ENCODE measurements at regions not wholly inside any gene's neighbourhood (a gene's known extent, or its start where the extent isn't known, plus 50 kb on each side); places are given as distances from the start of the nearest gene placed in this dataset.

- Mint-ChIP-seq H3K36me3 (no peaks in the 10 kb centered on the region), H3K27me3 (ENCODE audit: low read depth in 3 of 3) (peaks cover 0 to 2% (median 1%) of the 10 kb centered on the region in 3 donors), H3K4me1 (no peaks in the 10 kb centered on the region), H3K27ac (no peak overlapping the region), H3K4me3 (no peak overlapping the region), H3K9me3 (peaks cover 0 to 2% (median 0%) of the 10 kb centered on the region in 7 donors)
- Histone ChIP-seq H3K4me3 (replicated peaks in 1 of 3; ENCODE audit: low read depth in 2 of 3, low read length in 3 of 3) (no peak overlapping the region), H3K4me1 (ENCODE audit: control insufficient read depth in 1 of 2, insufficient read depth in 2 of 2, low read length in 2 of 2) (no peaks in the 10 kb centered on the region), H4K20me1 (ENCODE audit: insufficient read depth, low read length) (no peaks in the 10 kb centered on the region), H3K4me2 (replicated peaks; ENCODE audit: extremely low read depth, low read length, poor library complexity, severe bottlenecking) (no peak overlapping the region), H3K36me3 (replicated peaks in 1 of 2; ENCODE audit: control insufficient read depth in 1 of 2, insufficient read depth in 2 of 2, low read length in 2 of 2) (no peaks in the 10 kb centered on the region), H3K9me3 (replicated peaks in 1 of 2; ENCODE audit: control insufficient read depth in 1 of 2, insufficient read depth in 1 of 2, low read length in 2 of 2) (no peaks in the 10 kb centered on the region), H2AFZ (ENCODE audit: insufficient read depth, low read depth, low read length, poor library complexity, severe bottlenecking) (no peak overlapping the region), H3K79me2 (ENCODE audit: insufficient read depth, low read length) (no peaks in the 10 kb centered on the region), H3K27me3 (ENCODE audit: control insufficient read depth in 2 of 2, insufficient read depth in 2 of 2, low read length in 2 of 2) (no peaks in the 10 kb centered on the region), H3K27ac (ENCODE audit: low read depth in 1 of 2, low read length in 2 of 2) (no peak overlapping the region), H3K9ac (ENCODE audit: insufficient read depth, low read length, poor library complexity, severe bottlenecking) (no peak overlapping the region)
- TF ChIP-seq CTCF (IDR thresholded peaks at IDR 0.05): no peak
- WGBS (ENCODE audit: insufficient coverage): 80% methylated on average over 1 of the region's 2 CpGs
- DNase-seq: no peak
- intact Hi-C loops (cut with micrococcal nuclease): no loop called here
Measured at GRCh38 chr7:146000882-146001281, 115.7 kb upstream of the CNTNAP2 start.

- no peaks in the 10 kb centered on the region for H3K4me1 ChIP-seq (ENCODE audit: control insufficient read depth in 1 of 2, insufficient read depth in 2 of 2, low read length in 2 of 2)
Measured at GRCh38 chr7:145989469-145989868, 127.1 kb upstream of the CNTNAP2 start.

More at GRCh38 chr7:145989469-145989868, 127.1 kb upstream of the CNTNAP2 start:
- H3K4me2 ChIP-seq (replicated peaks; ENCODE audit: extremely low read depth, low read length, poor library complexity, severe bottlenecking): no peak overlapping the region
- Mint-ChIP-seq H3K9me3 (peaks cover 0 to 2% (median 0%) of the 10 kb centered on the region in 7 donors), H3K27me3 (ENCODE audit: low read depth in 3 of 3) (no peaks in the 10 kb centered on the region), H3K36me3 (no peaks in the 10 kb centered on the region), H3K4me3 (no peak overlapping the region), H3K27ac (no peak overlapping the region), H3K4me1 (no peaks in the 10 kb centered on the region)
- no peaks in the 10 kb centered on the region for H3K27me3 ChIP-seq (ENCODE audit: control insufficient read depth in 2 of 2, insufficient read depth in 2 of 2, low read length in 2 of 2)
- H3K9me3 ChIP-seq (replicated peaks in 1 of 2; ENCODE audit: control insufficient read depth in 1 of 2, insufficient read depth in 1 of 2, low read length in 2 of 2): no peaks in the 10 kb centered on the region
- no peaks in the 10 kb centered on the region for H3K36me3 ChIP-seq (replicated peaks in 1 of 2; ENCODE audit: control insufficient read depth in 1 of 2, insufficient read depth in 2 of 2, low read length in 2 of 2)
- no peak overlapping the region for H3K4me3 ChIP-seq (replicated peaks in 1 of 3; ENCODE audit: low read depth in 2 of 3, low read length in 3 of 3)
- intact Hi-C loops (cut with micrococcal nuclease): no loop called here
- H2AFZ ChIP-seq (ENCODE audit: insufficient read depth, low read depth, low read length, poor library complexity, severe bottlenecking): no peak overlapping the region
- H3K9ac ChIP-seq (ENCODE audit: insufficient read depth, low read length, poor library complexity, severe bottlenecking): no peak overlapping the region
- DNase-seq: no peak
- H3K79me2 ChIP-seq (ENCODE audit: insufficient read depth, low read length): no peaks in the 10 kb centered on the region
- TF ChIP-seq CTCF (IDR thresholded peaks at IDR 0.05): no peak
- no CpG with 5 or more reads among the region's 4 CpGs for WGBS (ENCODE audit: insufficient coverage)
- H4K20me1 ChIP-seq (ENCODE audit: insufficient read depth, low read length): no peaks in the 10 kb centered on the region
- H3K27ac ChIP-seq (ENCODE audit: low read depth in 1 of 2, low read length in 2 of 2): no peak overlapping the region
